ENCODE measurements at regions not wholly inside any gene's neighbourhood (a gene's known extent, or its start where the extent isn't known, plus 50 kb on each side); places are given as distances from the start of the nearest gene placed in this dataset.
"Not testable (repeated sequence)": the region's sequence is repeated elsewhere in the genome, so short reads cannot be mapped to it uniquely, and the experiment has no call there.

- no peak for DNase-seq
These were observed 61.5 kb downstream of the PRDM13 start for GRCh38 chr6:99668036-99668705.

- no peak for DNase-seq
These were observed 83.5 kb downstream of the PRDM13 start for GRCh38 chr6:99689916-99690685.

- not testable (repeated sequence) for DNase-seq
These were observed 95.7 kb downstream of the PRDM13 start for GRCh38 chr6:99702287-99702686.

GRCh38 chr6:99709062-99709461, 102.4 kb downstream of the PRDM13 start:
- DNase-seq = no peak

- DNase-seq = no peak
These were observed 104.7 kb downstream of the PRDM13 start for GRCh38 chr6:99711302-99711701.

GRCh38 chr6:99711925-99712324, 105.3 kb downstream of the PRDM13 start:
- DNase-seq = no peak

GRCh38 chr6:99712519-99712918, 105.9 kb downstream of the PRDM13 start:
- DNase-seq = no peak

GRCh38 chr6:99722043-99722442, 115.4 kb downstream of the PRDM13 start:
- not testable (repeated sequence) for DNase-seq

GRCh38 chr6:99730237-99730636, 123.6 kb downstream of the PRDM13 start:
- not testable (repeated sequence) for DNase-seq

GRCh38 chr6:99736302-99736701, 129.7 kb downstream of the PRDM13 start:
- no peak for DNase-seq

GRCh38 chr6:99739526-99739925, 132.9 kb downstream of the PRDM13 start:
- no peak for DNase-seq

GRCh38 chr6:99741092-99741491, 134.5 kb downstream of the PRDM13 start:
- no peak for DNase-seq

GRCh38 chr6:99743647-99744046, 137.0 kb downstream of the PRDM13 start:
- no peak for DNase-seq

- no peak for DNase-seq
These were observed 139.0 kb downstream of the PRDM13 start for GRCh38 chr6:99745651-99746050.

- DNase-seq = peak; percentile 12
These were observed 139.7 kb downstream of the PRDM13 start for GRCh38 chr6:99746261-99746895.

GRCh38 chr6:99761711-99762110, 155.1 kb downstream of the PRDM13 start:
- DNase-seq = no peak

- DNase-seq = no peak
These were observed 161.5 kb downstream of the PRDM13 start for GRCh38 chr6:99768166-99768565.

- no peak for DNase-seq
These were observed 173.3 kb downstream of the PRDM13 start for GRCh38 chr6:99779631-99780555.

GRCh38 chr6:99780556-99780885, 173.9 kb downstream of the PRDM13 start:
- DNase-seq = no peak

- DNase-seq = no peak
These were observed 183.1 kb downstream of the PRDM13 start for GRCh38 chr6:99789767-99790166.

GRCh38 chr6:99790679-99791078, 184.0 kb downstream of the PRDM13 start:
- no peak for DNase-seq

- no peak for DNase-seq
These were observed 192.2 kb downstream of the MCHR2 start for GRCh38 chr6:99801805-99802204.

All from SIG-M5 (cell line).